Right renal cortex interstitium (tissue), 3 donors: ENCODE measurements at regions not wholly inside any gene's neighbourhood (a gene's known extent, or its start where the extent isn't known, plus 50 kb on each side); places are given as distances from the start of the nearest gene placed in this dataset.

Source experiments
- DNase-seq, 3 donors: peaks; one replicate each; pipeline ENCODE4 v3.0.0-alpha.2; 2013; ENCODE audit warnings: low read depth in 3 of 3, low spot score in 2 of 3

DNA sequence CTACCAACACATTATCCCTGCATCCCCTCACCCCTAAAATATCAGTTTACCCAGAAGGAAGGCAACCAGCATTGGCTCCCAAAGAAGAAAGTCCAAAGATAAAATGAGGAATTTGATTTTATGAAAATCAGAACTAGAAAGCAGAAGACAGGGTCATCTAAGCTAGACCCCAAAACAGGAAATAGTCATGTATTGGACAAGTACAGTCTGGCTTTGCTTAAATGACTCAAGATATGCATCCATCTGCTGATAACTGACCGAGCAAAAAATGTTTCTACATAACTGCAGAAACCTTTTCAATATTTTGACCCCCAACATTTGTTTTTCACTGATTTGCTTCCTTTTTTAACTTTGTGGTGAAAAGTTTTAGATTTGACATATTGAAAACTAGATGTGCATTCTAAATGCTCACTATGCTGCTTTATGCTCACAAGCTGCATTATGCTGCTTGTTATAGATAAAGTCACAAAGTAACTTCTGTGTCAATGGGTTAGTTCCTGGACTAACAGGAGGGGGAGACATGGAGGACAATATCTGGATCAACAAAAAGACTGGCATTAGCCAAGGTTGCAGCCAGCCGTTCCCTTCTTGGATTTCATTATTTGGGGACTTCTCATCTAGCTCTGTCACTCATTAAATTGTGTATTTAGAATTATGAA lies 227.0 kb downstream of the INHBA start:
- DNase-seq, result no peak

DNA sequence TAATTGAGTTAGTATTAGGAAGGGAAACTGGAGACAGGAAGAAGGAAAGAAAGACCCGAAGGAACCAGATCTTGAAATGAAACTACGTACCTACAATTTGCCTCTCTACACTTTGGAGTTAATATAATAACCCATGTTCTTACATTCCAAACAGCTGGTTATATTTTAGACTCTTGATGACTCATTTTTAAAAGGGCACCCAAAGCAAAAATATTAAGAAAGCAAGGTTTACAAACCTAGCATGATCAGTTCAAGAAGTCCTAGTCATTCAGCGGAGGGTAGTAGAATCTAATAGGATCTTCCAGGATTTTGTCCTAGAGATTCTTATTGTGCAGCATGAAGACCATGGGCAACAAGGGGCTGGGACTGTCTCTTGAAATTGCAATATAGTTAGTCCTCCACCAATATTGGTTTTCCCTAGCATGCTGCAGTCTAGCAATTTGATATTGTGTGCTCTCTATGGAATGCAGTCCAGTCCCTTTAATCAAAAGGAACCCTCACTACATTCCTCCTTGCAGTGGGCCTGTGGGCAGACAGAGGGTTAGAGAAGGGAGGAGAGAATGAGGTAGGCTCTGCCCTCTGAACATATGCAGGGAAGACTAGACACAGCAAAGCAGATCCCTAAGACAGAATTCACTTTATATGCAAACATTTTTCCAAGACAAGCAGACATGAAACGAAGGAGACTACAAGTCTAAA lies 230.3 kb downstream of the INHBA start:
- no peak for DNase-seq

DNA sequence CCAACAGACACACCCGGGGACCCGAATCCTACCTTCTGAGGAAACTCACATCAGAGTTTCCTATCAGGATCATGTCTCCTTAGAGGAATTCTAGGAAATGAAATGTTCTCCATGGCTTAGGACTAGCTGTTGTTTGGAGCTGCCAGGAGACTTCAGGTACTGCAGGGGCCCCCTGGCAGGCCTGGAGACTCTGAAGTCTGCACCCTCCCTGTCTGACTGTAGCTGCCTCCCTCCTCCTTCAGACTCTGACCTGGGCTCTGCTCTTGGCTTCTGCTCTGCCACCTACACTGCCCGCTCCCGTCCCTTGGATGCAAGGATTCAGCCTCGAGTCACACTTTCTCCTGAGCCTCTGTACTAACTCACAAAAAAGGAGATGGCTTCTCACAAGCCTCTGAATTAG lies 232.8 kb downstream of the INHBA start:
- DNase-seq, result no peak

DNA sequence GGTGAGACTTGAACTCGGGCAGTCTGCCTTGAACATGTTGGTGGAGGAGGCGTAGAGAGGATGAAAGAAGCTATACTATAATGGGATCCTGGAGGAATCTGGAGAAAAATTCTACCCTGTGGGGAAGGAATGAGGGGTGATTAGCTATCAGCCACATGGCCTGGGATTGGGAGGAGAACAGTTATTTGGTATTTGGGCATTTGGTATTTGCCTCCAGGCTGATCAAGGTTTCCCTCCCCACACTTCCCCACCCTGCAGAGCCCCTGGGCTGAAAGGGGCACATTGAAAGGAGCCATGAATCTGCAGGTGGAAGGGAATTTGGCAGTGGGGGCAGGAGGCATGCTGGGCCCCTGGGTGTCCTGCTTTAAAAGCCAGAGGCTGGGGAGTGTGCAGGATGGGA lies 235.3 kb downstream of the INHBA start:
- no peak for DNase-seq

DNA sequence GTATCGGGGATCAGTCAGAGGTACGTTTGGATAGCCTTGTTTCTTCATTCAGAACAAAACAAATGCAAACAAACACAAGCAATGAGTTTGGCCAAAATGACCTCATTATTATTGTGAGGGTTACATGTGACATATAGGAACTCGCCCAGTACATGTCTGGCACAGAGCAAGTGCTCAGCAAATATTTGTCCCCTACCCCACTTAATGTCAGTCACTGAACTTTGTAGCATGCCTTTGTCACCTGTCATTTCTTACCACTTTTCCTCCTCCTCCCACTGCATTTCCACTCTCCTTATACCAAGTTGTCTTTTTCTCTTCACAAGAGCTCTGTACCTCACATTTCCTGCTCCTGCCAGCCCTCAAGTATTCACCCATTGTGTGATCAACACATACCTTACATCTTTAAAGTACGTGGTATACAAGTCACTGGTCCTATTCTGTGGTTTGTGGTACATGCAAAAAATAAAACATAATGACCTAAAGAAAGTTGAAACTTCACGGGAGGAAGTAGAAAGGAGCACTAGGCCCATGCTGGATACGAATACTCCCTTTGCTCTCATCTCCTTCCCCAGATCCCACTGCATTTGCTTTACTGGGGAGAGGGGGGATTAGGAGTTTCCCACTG lies 236.0 kb downstream of the INHBA start:
- DNase-seq, result no peak

DNA sequence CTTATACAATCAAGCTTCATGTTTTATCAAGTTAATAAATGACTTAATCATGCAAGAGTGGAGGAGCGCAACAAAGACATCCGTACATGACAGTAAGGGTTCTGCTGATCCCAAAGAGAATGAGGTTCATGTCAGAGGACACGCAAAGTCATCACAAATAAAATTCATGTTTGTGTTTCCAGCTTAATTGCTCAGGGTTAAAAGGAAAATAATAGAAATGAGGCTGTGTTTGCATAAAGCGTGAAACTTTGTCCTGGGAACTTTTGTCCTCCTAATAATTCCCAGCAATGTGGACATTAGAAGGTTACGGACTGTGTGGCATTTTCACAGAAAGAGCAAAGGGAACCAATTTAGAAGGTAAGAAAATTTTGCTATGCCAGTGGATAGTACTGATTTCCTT lies 237.3 kb downstream of the INHBA start:
- no peak for DNase-seq

DNA sequence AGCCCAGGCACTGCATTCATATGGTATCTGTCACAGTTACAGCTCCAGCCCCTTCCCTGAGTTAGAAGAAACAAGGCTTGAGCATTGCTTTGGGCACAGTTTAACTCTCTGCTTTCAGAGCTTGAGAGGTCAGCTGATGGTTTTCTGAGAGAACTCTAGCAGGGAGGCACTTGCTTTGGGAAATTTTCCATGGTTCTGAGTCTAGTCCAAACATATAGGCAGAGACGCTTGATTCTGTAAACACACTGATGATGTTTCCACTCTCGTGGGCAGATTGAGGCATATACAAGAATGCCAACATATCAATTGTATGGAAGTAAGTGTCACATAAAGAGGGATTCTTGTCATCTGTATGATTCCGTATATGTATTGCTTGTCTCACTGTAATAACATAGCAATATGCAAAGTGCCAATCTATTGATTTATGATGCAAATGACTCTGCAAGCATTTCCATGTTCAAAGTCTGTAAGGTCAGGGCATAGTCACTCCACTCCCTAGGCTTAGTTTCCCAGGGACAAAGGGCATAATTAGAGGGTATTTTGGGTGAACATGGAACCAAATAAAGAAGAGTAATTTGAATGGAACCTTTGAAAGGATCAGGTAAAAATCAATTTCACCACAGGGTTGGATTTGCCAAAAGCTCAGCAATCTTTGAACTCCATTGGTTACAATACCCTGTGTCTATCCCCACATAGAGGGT lies 239.0 kb downstream of the INHBA start:
- DNase-seq, result no peak

DNA sequence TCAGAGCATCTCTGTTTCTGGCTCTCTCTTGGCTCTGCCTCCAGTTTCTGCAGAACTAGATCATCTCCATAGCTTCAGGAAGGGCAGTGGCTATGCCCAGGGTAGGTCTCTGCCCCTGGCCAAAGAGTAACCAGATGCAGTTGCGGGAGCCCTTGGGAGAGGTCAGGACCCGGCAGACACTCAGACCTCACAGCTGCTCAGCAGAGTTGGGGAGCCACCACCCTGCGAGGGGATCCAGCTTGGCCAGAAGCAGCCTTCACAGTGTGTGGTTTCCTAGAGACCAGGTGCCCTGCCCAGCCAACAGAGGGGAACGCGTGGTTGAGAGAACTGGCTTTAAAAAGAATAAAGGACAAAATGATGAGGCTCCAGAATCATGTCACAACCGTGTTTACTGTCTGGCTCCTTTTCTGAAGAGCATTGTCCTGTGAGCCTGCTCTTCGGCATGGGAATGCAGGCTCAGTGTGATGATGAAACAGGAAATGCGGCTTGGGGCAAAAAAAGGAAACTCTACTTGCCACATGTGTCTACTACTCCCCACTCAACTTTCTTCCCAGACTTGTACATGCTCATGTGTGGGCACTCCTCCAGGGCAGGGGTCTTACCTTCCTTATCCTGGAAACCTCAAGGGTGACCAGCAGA lies 243.1 kb downstream of the INHBA start:
- no peak for DNase-seq

DNA sequence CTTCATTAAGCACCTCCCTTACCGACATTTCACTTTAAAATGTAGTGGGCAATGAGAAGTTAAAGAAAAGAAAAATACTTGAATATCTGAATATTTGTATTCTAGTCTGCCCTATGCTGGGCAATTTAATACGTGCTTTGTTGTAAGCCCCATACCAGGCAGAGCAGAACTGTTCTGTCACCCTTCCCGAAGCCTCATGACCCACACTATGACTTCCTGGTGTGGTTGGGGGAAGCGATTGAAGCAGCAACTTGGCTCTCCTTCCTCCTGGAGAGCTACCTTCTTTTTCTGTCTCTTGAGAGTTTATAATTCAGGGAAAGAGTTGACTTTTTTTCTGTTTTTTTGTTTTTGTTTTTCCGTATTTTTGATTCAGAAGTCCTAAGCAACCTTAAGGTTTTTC lies 243.7 kb downstream of the INHBA start:
- DNase-seq, result no peak

DNA sequence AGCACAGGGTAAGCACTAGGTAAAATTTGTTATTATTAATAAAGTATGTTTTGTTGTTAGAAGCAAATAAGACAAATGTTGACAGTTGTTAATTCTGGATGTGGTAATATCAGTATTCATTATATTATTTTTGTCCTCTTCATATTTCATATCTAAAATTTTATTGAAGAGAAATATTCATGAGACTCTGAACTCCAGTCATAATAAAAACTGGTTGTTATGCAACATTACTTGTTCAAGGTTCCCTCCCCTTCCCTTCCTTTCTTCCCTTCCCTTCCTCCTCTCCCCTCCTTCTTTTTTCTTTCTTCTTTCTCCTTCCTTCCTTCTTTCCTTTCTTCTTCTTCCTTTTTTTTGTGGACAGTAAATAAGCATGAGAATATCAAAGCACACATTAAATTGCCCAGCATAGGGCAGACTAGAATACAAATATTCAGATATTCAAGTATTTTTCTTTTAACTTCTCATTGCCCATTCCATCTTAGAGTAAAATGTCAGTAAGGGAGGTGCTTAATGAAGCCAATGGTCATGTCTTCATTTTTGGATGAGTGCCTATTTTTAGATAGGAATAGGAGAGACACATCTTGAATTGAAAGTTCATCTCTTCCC lies 245.0 kb downstream of the INHBA start:
- no peak for DNase-seq

DNA sequence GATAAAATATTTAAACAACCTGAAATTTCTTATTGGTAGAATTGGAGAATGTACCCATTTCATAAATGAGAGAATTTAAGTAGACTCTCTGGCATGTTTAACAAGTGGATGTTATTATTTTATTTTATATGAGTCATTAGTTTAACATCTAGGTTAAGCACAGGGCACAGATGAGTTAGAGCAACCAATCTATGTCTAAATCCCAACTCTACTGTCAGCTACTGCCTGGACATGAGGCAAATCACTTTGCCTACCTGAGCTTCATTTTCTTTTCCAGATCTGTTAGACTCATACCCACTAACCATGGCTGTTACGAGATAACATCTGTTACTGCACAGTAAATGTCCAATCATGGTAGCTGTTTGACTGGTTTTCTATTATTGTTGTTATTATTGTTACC lies 251.1 kb downstream of the INHBA start:
- no peak for DNase-seq

DNA sequence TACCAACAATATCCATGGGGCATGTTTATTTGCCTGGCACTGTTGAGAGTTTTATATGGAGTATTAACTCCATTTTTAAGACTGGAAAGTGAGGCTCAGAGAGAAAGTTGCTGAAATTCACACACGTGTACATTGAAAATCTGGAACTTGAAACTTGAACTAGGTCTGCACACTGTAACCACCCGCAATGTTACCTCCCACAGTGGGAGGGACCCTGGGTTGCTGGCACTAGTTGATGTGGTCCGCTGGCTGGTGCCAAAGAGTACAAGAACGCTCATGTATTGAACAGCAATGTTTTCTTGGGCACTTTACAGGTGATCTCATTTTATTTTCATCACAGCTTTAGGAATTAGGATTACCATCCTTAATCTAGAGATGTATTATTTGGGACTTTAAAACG lies 253.2 kb downstream of the INHBA start:
- DNase-seq, result no peak

DNA sequence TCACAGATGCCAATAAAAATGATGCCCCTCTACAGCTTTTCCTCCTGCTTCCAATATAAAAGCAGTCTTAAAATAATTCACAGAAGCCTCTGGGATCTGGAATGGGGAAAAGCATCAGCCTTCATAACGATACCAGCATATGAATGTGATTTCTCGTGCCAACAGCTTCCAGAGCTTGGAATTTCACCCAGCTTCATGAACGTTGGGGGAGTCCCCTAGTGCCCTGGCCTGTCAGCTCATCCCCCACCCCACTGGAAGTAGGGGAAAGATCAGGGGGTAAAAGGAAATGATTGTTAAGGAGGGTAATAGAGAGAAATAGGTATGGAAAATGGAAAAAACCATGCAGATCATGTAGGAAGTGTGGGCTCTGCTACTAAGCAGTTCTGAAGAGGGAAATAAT lies 253.6 kb downstream of the INHBA start:
- no peak for DNase-seq

DNA sequence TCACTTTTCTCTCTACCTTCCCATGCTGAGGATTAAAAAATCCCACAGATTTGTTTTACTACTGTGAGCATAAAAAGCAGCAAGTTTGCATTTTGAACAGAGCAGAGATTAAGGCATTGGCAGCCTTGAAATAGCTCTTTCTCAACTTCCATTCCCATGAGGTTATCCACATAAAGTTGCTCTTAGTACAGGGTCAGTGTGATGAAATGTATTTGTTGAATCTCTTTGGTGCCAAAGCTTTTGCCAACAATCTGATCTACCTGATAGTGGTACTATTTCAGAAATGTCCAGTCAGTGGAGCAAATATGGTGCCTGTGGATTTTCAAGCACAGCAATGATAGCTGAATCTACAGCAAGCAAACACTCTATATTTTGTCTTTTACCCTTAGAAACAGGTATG lies 254.8 kb downstream of the INHBA start:
- no peak for DNase-seq

DNA sequence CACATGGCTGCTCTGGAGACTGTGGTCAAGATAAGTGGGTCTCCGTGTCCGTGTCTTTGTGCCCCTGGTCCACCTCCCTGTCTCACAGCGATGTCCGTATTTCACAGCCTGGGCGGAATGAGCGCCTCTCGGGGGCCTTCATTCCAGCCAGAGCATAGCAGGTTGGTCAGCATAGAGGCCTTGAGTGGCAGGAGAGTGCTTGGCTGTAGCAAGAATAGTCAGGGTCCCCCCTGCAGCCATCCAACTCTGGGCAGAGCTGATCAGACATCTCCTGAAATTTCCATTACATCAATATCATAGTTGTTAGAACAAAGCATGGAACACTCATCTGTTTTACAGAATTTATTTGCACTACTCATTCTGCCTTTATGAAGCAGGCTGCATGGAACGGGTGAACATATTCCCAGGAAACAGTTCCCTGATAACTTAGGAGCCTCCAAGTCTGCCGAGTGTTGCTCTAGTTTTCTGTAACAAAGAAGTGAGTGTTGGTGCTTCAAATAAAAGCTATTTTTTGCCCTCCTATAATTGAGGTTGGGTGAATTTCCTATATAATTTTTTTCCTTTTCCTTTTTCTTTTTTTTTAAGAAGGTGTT lies 255.3 kb downstream of the INHBA start:
- no peak for DNase-seq

DNA sequence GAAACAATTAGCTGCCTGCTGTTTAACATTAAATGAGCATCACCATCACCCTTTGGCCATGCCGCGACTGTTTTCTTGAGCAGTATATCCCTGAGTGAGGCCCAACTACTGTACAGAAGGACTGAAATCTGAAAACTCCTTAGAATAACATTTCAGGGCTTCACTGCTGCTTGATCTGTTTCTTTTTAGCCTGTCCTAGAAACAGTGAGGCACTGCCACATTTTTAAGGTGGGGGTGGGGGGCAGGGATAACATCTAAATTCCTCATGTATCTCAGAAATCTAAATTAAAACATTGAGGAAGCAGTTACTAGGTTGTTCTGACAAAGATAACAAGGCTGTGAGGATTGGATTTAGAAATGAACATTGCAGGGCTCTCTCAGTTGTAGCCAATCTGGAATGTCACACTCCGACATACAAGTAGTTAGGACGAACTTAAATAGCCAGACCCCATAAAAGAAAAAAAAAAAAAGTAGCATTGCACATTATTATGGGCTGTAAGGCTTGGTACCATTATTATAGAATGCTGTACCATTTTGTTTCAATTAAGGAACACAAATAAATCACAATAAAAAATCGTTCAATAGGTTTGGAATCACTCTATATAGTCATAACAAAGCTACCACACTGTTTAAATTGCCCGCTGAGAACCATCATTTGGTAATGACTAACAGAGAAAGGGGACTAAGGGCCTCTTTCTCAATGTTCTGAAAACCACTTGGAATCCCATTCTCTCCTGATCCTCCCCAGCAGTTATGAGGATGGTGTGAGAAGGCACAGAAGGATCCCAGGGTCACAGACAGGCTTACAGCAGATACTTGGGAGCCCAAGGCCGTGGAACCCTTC lies 256.1 kb downstream of the INHBA start:
- no peak for DNase-seq

DNA sequence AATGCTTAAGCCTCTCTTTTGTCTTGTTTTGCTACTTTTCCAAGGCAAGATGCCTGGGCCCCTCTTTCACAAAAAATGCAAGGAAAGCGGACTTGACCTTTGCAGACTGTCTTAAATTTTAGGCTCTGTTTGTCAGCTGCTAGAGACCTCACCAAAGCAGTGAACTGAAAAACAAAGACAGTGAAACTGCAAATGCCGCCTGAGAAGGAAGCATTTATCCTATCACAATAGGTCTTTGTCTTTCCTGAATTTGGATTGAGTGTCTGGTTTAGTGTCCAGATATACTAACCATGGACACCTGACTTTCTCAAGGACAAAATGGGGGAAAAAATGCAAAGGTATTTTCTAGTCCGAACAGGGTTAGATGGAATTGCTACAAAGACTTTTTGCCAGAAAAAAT lies 256.9 kb downstream of the INHBA start:
- DNase-seq, result no peak

DNA sequence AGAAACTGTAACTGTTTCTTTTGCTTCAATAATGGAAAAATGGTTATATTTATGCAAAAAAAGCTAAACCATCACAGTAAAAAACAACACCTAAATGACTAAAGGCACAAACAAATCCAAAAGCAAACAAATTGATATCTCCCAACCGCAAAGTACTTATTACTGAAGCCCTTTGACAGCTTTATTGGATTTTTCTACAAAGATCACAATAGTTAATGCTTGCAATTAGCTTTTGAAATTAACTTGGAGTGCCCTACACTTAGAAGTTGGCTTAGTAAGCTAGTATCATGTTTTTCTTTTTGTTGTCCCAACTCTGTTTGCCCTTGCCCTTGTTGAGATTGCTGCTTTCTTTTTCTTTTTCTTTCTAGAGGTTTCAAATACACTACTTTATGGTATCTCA lies 257.5 kb downstream of the INHBA start:
- DNase-seq, result no peak

DNA sequence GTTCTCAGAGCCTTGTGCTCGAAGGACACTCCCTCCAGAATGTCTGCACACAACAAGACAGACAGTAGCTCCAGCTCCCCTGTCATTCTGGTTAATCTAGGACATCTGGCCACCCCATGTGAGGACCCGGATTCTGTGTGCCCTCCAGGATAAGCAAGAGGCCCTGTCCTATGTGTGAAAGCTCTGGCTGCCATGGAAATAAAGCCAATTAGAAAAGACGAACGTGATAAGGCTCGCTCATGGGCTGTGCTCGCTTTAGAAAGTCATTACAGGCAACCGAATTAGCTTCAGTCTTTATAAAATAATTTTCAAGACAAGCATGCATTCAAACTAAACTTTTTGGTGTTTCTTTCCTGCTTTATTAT lies 263.4 kb downstream of the INHBA start:
- no peak for DNase-seq
